Dedifferentiated amniotic fluid mesenchymal stem cell (primary cell): ENCODE measurements at regions not wholly inside any gene's neighbourhood (a gene's known extent, or its start where the extent isn't known, plus 50 kb on each side); places are given as distances from the start of the nearest gene placed in this dataset.

ENCODE experiments used
- DNase-seq: peaks from one replicate; pipeline ENCODE4 v3.0.0-alpha.2; 2016; ENCODE audit errors: extremely low spot score

GRCh38 chr13:59532405-59532804 is 631.3 kb downstream of the DIAPH3 start:
- DNase-seq = no peak

- no peak for DNase-seq
These were observed 629.9 kb downstream of the DIAPH3 start for GRCh38 chr13:59533561-59534555.

GRCh38 chr13:59534806-59535205 is 628.9 kb downstream of the DIAPH3 start:
- DNase-seq = no peak

GRCh38 chr13:59537500-59537899 is 626.2 kb downstream of the DIAPH3 start:
- DNase-seq = no peak

- no peak for DNase-seq
These were observed 625.2 kb downstream of the DIAPH3 start for GRCh38 chr13:59538512-59538911.

GRCh38 chr13:59542303-59542702 is 621.4 kb downstream of the DIAPH3 start:
- DNase-seq = peak; percentile 17

- DNase-seq = no peak
These were observed 620.3 kb downstream of the DIAPH3 start for GRCh38 chr13:59543418-59543817.

- DNase-seq = no peak
These were observed 618.7 kb downstream of the DIAPH3 start for GRCh38 chr13:59545007-59545406.

GRCh38 chr13:59546178-59546577 is 617.5 kb downstream of the DIAPH3 start:
- DNase-seq = no peak

- no peak for DNase-seq
These were observed 615.8 kb downstream of the DIAPH3 start for GRCh38 chr13:59547950-59548349.

- DNase-seq = no peak
These were observed 600.8 kb downstream of the DIAPH3 start for GRCh38 chr13:59562924-59563323.

- DNase-seq = no peak
These were observed 597.2 kb downstream of the DIAPH3 start for GRCh38 chr13:59566561-59566960.

- no peak for DNase-seq
These were observed 595.4 kb downstream of the DIAPH3 start for GRCh38 chr13:59568306-59568705.

- no peak for DNase-seq
These were observed 593.5 kb downstream of the DIAPH3 start for GRCh38 chr13:59570204-59570603.

GRCh38 chr13:59584101-59584500 is 579.6 kb downstream of the DIAPH3 start:
- no peak for DNase-seq

- DNase-seq = no peak
These were observed 578.7 kb downstream of the DIAPH3 start for GRCh38 chr13:59584761-59585670.

GRCh38 chr13:59587030-59587429 is 576.7 kb downstream of the DIAPH3 start:
- no peak for DNase-seq

GRCh38 chr13:59587971-59588716 is 575.6 kb downstream of the DIAPH3 start:
- DNase-seq = no peak

- no peak for DNase-seq
These were observed 575.0 kb downstream of the DIAPH3 start for GRCh38 chr13:59588717-59589067.

- no peak for DNase-seq
These were observed 561.7 kb downstream of the DIAPH3 start for GRCh38 chr13:59601993-59602392.

- DNase-seq = no peak
These were observed 560.1 kb downstream of the DIAPH3 start for GRCh38 chr13:59603646-59604045.

GRCh38 chr13:59607172-59607571 is 556.6 kb downstream of the DIAPH3 start:
- DNase-seq = no peak
